CD4-positive, alpha-beta T cell treated with Interferon alpha-2 for 1 hour (primary cell): ENCODE measurements at regions not wholly inside any gene's neighbourhood (a gene's known extent, or its start where the extent isn't known, plus 50 kb on each side); places are given as distances from the start of the nearest gene placed in this dataset.

Experiments used
- DNase-seq, 2 donors: peaks; one replicate each; pipeline ENCODE4 v3.0.0-alpha.2; 2020 to 2022

GRCh38 chr20:50286174-50286511, 95.5 kb downstream of the CEBPB start:
- no peak for DNase-seq

- DNase-seq = no peak
Observed at GRCh38 chr20:50286609-50287008, 96.0 kb downstream of the CEBPB start.

GRCh38 chr20:50287512-50287911, 96.9 kb downstream of the CEBPB start:
- no peak for DNase-seq

GRCh38 chr20:50288128-50288623, 97.5 kb downstream of the CEBPB start:
- DNase-seq = no peak

GRCh38 chr20:50289581-50289980, 99.0 kb downstream of the CEBPB start:
- no peak for DNase-seq

- DNase-seq = no peak
Observed at GRCh38 chr20:50290112-50290511, 99.5 kb downstream of the CEBPB start.

GRCh38 chr20:50290808-50291207, 100.2 kb downstream of the CEBPB start:
- DNase-seq = no peak

GRCh38 chr20:50291254-50292078, 100.8 kb downstream of the CEBPB start:
- DNase-seq = no peak

GRCh38 chr20:50292079-50292590, 101.5 kb downstream of the CEBPB start:
- no peak for DNase-seq

- peak; percentile 39 to 82 for DNase-seq
Observed at GRCh38 chr20:50292591-50293283, 102.1 kb downstream of the CEBPB start.

GRCh38 chr20:50293284-50294139, 102.9 kb downstream of the CEBPB start:
- no peak for DNase-seq

- no peak for DNase-seq
Observed at GRCh38 chr20:50294164-50295088, 103.8 kb downstream of the CEBPB start.

GRCh38 chr20:50295345-50295744, 104.7 kb downstream of the CEBPB start:
- DNase-seq = no peak

GRCh38 chr20:50295762-50296449, 105.3 kb downstream of the CEBPB start:
- no peak for DNase-seq

- DNase-seq = no peak
Observed at GRCh38 chr20:50296450-50297375, 106.1 kb downstream of the CEBPB start.

GRCh38 chr20:50297498-50298376, 107.1 kb downstream of the CEBPB start:
- no peak for DNase-seq

GRCh38 chr20:50298554-50299324, 108.1 kb downstream of the CEBPB start:
- no peak for DNase-seq

GRCh38 chr20:50299325-50299629, 108.6 kb downstream of the CEBPB start:
- no peak for DNase-seq
